HG03457 (cell line): ENCODE measurements at regions not wholly inside any gene's neighbourhood (a gene's known extent, or its start where the extent isn't known, plus 50 kb on each side); places are given as distances from the start of the nearest gene placed in this dataset.
"Not testable (repeated sequence)": the region's sequence is repeated elsewhere in the genome, so short reads cannot be mapped to it uniquely, and the experiment has no call there.

Experiments
- ATAC-seq: cut with Tn5 transposase; IDR thresholded peaks from one replicate; pipeline ENCODE4 v1.9.1; 2021; ENCODE audit warnings: moderate number of reproducible peaks; ENCODE audit not compliant: unreplicated experiment

- no peak for ATAC-seq
Measured at GRCh38 chr12:89848732-89849131, 140.1 kb upstream of the ATP2B1 start.

- no peak for ATAC-seq
Measured at GRCh38 chr12:89846473-89847055, 137.9 kb upstream of the ATP2B1 start.

- ATAC-seq, result no peak
Measured at GRCh38 chr12:89845767-89846166, 137.1 kb upstream of the ATP2B1 start.

GRCh38 chr12:89845366-89845765, 136.7 kb upstream of the ATP2B1 start:
- ATAC-seq, result no peak

GRCh38 chr12:89844539-89844938, 135.9 kb upstream of the ATP2B1 start:
- ATAC-seq, result no peak

- ATAC-seq, result no peak
Measured at GRCh38 chr12:89840162-89840922, 131.7 kb upstream of the ATP2B1 start.

- ATAC-seq, result no peak
Measured at GRCh38 chr12:89839444-89839843, 130.8 kb upstream of the ATP2B1 start.

GRCh38 chr12:89838833-89839232, 130.2 kb upstream of the ATP2B1 start:
- no peak for ATAC-seq

GRCh38 chr12:89836026-89836425, 127.4 kb upstream of the ATP2B1 start:
- no peak for ATAC-seq

GRCh38 chr12:89834676-89835075, 126.0 kb upstream of the ATP2B1 start:
- no peak for ATAC-seq

- ATAC-seq, result no peak
Measured at GRCh38 chr12:89833337-89834252, 125.0 kb upstream of the ATP2B1 start.

GRCh38 chr12:89832336-89832735, 123.7 kb upstream of the ATP2B1 start:
- ATAC-seq, result no peak

- ATAC-seq, result no peak
Measured at GRCh38 chr12:89831310-89832095, 122.9 kb upstream of the ATP2B1 start.

- no peak for ATAC-seq
Measured at GRCh38 chr12:89829434-89829975, 120.9 kb upstream of the ATP2B1 start.

GRCh38 chr12:89828575-89828974, 119.9 kb upstream of the ATP2B1 start:
- ATAC-seq, result no peak

GRCh38 chr12:89827592-89827991, 119.0 kb upstream of the ATP2B1 start:
- ATAC-seq, result no peak

GRCh38 chr12:89826468-89826867, 117.8 kb upstream of the ATP2B1 start:
- no peak for ATAC-seq

- no peak for ATAC-seq
Measured at GRCh38 chr12:89825591-89826449, 117.2 kb upstream of the ATP2B1 start.

- no peak for ATAC-seq
Measured at GRCh38 chr12:89824822-89825221, 116.2 kb upstream of the ATP2B1 start.

GRCh38 chr12:89822992-89823391, 114.4 kb upstream of the ATP2B1 start:
- ATAC-seq, result not testable (repeated sequence)
